Epithelial cell of esophagus (primary cell): ENCODE measurements at regions not wholly inside any gene's neighbourhood (a gene's known extent, or its start where the extent isn't known, plus 50 kb on each side); places are given as distances from the start of the nearest gene placed in this dataset.

ENCODE experiments used
- DNase-seq: peaks from one replicate; pipeline ENCODE4 v3.0.0; 2010; ENCODE audit warnings: low read depth
- H3K4me3 ChIP-seq: 2 replicates; pipeline ENCODE4 v1.5.1; 2011; ENCODE audit warnings: mild to moderate bottlenecking, low read length, control low read depth
- CTCF ChIP-seq: IDR thresholded peaks from 2 replicates; pipeline ENCODE4 v1.5.1; 2011; ENCODE audit warnings: low read depth, mild to moderate bottlenecking, low read length, control low read depth, inconsistent platforms; ENCODE audit not compliant: insufficient read depth; ENCODE audit errors: missing control alignments

GRCh38 chr13:50101590-50101989 lies 86.3 kb downstream of the KCNRG start:
- no peak overlapping the region for H3K4me3 ChIP-seq
- no peak for TF ChIP-seq CTCF
- no peak for DNase-seq

DNA sequence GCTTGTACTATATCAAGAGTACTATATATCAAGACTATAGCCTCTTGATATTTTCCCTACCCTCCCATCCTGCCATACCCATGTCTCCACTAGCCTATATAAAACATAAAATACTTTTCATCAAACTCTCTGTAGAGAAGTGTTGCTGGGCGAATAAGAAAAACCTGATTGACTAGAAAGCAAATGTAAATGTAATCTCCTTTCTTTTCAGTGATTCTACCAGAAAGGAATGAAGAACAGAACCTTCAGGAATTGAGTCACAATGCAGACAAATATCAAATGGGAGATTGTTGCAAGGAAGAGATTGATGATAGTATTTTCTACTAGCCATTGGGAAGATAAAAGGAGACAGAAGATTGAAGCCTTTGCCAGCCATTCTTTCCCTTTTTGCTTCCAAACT lies 89.2 kb downstream of the KCNRG start:
- no peak for TF ChIP-seq CTCF

GRCh38 chr13:50106559-50106958 lies 91.3 kb downstream of the KCNRG start:
- DNase-seq = no peak
- no peak overlapping the region for H3K4me3 ChIP-seq
- no peak for TF ChIP-seq CTCF

More for the DNA sequence above, 89.2 kb downstream of the KCNRG start:
- no peak overlapping the region for H3K4me3 ChIP-seq
- DNase-seq = peak; percentile 83

DNA sequence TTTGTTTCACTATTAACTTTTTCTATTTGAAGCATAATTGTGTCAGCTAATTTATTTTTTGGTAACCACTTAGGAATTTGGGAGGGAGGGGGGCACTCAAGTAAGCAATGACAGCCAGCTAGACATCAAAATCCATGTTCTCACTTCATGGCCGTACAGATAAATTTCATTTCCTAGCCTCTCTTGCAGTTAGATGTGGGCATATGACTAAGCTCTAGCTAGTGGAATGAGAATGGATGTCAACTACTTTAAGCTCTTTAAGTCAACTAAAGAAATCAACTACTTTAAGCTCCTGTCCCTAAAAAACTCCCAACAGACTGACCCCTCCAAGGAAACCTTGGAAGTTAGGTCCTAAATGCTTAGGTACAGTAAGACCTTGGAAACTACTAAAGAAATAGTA lies 92.0 kb downstream of the KCNRG start:
- no peak overlapping the region for H3K4me3 ChIP-seq
- TF ChIP-seq CTCF = no peak
- no peak for DNase-seq

- H3K4me3 ChIP-seq = no peak overlapping the region
- no peak for TF ChIP-seq CTCF
These were observed 99.7 kb downstream of the KCNRG start for GRCh38 chr13:50114961-50115360.

DNA sequence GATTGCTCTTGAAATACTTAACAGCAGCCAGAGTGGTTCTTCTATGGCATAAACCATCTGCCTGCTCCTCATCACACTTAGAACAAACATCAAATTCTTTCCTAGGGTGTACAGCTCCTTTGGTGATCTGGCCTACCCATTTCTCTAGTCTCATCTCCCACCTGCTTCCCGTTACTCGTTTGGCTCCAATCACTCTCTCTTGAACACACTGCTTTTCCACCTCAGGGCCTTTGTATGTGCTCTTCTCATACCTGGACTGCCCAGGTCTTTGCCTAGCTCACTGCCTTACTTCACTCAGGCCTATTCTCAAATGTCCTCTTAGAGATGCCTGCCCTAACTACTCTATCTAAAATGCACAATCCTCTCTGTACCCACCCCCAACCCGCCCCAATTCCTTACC lies 100.5 kb downstream of the KCNRG start:
- H3K4me3 ChIP-seq = no peak overlapping the region
- TF ChIP-seq CTCF = no peak
- no peak for DNase-seq

More at GRCh38 chr13:50114961-50115360, 99.7 kb downstream of the KCNRG start:
- DNase-seq = no peak

DNA sequence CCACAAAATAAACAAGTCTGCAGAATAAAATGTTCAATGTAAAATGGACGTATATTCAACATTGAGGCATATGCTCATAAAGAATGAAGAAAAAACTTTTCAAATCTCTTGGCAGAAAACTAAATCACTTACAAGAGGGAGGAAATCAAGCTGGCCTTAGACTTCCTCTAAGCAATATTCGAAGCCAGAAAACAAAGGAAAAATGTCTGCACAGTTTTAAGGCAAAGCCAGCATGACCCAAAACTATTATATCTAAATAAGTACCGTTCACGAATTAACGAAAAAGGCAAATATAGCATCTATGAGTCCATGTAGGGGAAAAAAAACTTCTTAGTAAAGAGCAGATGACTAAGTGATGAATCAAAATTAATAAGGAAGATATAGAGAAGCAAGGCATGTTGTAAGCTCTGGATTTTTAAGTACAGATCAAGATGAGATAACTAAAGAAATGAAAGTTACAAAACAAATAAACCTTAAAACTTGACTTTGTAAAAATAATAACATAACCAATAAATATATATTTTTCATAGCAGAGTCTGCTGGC lies 101.3 kb downstream of the KCNRG start:
- no peak for TF ChIP-seq CTCF
- H3K4me3 ChIP-seq = no peak overlapping the region
- DNase-seq = peak; percentile 25
